RCC 7860 (cell line): ENCODE measurements at regions not wholly inside any gene's neighbourhood (a gene's known extent, or its start where the extent isn't known, plus 50 kb on each side); places are given as distances from the start of the nearest gene placed in this dataset.
"Not testable (repeated sequence)": the region's sequence is repeated elsewhere in the genome, so short reads cannot be mapped to it uniquely, and the experiment has no call there.

Experiments
- DNase-seq: peaks from one replicate; pipeline ENCODE4 v3.0.0-alpha.2; 2015; ENCODE audit warnings: low spot score
- FAIRE-seq: peaks from 2 replicates; lab custom pipeline; 2012; peaks lifted over from hg19 to GRCh38; lab: Jason Lieb, UNC

DNA sequence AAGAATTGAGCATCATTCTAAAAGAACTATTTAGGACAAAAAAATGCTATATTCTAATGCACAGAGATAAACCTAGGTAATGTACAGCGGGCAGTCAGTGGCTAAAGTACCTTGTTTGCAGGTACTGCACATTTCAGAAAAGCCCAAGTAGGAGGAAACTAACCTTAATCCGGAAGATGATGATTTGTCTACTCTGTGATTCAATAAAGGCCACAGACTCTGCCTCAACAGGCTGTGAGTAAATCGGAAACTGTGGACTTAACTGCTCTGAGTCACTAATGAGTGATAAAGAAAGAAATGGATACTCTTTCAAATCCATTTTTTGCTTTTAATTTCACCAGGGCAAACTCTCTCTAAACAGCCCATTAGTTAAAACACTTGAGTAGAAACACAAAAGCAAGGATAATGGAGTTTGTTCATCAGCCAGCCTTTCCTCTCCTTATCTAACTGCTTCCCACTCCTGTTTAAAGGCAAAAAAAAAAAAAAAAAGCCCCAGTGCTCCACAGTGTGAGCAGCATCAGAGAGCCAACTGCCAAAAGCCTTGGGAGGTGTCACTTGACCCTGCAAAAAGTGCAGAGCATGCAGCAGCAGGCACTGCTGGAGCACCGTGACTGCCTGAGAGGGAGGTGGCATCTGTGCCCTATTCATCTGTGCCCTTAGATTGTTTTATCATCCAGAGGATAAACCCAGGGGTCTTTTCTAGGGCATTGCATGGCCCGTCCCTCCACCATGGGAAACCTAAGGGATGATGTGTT is 187.7 kb downstream of the SATB1 start:
- FAIRE-seq = no peak
- DNase-seq = peak; percentile 11

DNA sequence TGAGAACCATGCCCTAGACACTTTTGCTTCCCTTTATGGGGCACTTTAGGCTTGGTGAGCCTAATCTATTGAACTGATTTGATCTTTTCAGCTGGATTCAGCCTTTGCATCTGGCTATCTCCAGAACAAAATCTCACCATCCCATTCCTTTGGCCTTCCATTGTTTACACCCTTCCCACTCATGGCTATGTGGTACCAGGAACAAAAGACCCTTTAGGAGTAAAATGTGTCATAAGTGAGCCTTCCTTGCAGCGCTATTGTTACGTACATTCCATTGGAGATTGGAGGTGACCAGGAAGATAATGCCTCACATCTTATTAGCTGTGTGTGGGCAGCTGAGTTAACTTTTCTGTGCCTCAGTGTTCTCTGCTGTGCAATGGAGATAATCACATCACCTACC is 188.4 kb downstream of the SATB1 start:
- DNase-seq (no peak), FAIRE-seq (no peak)

DNA sequence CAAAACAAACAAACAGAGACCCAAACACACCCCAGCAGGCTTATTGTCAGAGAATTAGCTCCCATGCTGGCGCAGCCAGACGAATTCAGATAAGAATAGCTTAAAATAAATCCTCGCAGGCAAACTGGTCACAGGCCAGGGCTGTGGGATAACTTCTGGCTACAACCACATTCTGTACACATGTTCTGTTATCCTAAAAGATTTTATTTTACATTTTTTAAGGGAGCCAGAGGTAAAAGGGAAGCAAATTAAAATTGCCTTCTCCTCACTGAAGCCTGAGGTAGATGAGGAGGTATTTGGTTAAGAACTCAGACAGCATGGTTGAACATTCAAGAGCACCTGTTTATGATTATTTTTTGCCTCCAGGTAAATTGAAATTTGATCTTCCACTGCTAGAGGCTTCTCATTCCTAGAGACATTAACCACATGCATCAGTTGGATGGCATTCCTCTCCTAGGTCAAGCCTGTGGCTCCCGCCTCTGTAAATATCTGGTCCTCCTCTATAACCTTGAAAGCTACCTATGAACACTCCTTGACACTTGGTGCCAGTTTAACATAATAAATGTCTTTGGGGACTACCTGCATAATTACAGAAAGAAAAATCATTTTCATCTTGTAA is 190.3 kb downstream of the SATB1 start:
- DNase-seq (no peak), FAIRE-seq (no peak)

DNA sequence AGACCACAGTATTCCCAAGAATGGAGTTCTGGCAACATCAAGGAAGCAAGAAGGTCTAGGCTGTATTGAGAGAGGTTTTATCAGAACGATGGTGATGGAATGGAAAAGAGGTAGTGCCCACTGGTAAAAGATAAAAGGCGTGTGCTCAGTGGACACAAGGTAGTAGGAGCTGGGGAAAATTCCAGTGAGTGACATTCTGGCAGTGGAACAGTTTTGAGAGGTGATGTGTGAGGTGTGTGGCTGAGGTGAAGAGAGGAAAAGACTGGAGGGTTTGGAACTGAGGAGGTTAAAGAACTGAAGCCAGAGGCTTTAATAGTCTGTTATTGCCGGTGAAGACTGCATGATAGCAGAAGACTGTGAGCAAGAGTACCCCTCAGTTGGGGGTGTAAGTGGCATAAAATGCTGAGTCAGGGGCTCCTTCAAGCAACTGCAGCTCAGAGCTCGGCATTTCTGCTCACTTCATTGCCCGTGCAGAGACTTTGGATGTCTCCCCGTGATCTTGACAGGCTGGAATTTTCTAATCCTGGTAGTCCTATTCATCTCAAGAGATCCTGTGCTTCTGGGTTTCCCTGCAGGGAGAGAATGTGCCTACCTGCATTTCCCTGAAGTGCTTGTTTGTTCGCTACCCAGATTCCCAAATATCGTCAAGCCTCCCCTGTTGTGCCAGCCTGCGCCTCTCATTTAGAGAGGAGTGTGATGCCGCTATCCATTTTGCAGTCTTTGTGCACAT is 191.0 kb downstream of the SATB1 start:
- no peak for FAIRE-seq

DNA sequence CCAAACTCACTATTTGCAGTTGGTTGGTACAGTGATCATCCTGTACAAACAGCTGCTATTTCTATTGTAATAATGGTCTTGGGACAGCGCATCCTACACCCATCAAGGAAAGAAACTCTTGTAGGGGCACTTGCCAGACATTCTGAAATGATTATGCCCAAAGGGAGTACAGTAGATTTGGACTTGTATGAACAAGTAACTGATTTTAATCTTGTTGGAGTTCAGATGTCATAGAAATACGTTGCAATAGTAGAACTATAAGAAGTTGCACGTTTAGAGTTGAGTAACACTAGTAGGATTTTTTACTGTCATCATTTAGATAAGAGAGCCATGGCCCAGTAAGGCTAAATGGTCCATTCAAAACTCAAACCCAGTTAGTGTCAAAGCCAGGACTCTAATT is 192.8 kb downstream of the SATB1 start:
- FAIRE-seq (no peak), DNase-seq (no peak)

More for the DNA sequence above, 191.0 kb downstream of the SATB1 start:
- DNase-seq = no peak

- no peak for FAIRE-seq
- DNase-seq = no peak
Measured at GRCh38 chr3:18228060-18228459, 197.1 kb downstream of the SATB1 start.

GRCh38 chr3:18225709-18226108 is 199.4 kb downstream of the SATB1 start:
- FAIRE-seq = no peak
- DNase-seq = no peak

DNA sequence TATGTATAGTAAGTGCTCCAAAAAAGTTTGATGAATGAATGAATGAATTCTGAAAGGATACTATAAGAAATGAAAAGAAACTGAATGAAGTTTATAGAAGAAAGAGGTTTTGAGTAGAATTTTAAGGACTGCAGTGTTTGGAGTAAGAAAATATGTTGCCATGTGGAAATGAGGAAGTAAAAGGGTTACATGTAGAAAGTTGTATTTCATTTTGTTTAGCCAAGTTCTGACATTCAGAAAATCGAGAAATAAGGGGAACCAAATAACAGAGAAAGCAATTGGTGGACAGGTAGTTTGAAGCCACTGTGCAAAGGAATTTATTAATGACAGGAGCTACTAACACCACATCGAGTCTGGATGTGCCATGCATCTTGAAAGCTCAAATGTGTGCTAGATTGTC is 200.7 kb downstream of the SATB1 start:
- DNase-seq (no peak), FAIRE-seq (no peak)

GRCh38 chr3:18223974-18224373 is 201.2 kb downstream of the SATB1 start:
- DNase-seq (no peak), FAIRE-seq (no peak)

DNA sequence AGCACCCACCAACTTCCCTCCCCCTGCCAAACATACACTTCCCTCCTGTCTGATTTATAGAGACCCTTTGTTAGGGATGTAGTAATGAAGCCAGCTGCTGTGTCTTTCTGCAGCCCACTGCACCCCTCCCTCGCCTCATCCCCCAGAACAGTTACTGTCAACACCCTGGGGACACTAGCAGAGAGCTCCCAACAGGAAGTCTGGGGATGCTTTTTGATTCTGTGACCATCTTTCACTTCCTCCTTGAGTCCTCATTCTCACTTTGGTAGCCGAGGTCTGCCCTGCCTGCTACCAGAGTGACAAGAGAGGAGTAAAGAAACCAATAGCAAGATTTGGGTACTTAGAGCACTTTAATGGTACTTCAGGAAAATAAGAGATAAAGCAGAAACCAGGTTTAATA is 201.6 kb downstream of the SATB1 start:
- DNase-seq = no peak
- no peak for FAIRE-seq

DNA sequence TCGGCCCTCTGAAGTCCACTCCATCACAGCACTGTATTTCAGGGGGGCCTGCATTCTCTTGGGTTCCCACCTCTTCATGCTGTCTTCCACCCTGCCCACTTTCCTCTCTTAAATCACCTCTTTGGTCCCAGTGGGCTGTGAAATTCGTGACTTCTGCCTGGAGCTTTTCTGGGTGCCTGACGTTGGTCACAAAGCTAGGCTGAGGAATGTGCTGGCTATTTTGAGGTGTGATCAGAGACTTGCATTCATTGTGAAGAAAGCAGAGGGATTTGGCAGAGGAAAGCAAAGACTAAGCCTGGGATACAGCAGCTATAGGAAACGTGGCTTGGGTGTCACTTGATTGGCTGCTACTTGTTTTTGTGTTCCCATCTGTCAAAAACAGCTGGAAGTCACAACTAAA is 202.5 kb downstream of the SATB1 start:
- FAIRE-seq = no peak
- DNase-seq = no peak

- DNase-seq = no peak
- no peak for FAIRE-seq
Measured at GRCh38 chr3:18217507-18218174, 207.5 kb downstream of the SATB1 start.

DNA sequence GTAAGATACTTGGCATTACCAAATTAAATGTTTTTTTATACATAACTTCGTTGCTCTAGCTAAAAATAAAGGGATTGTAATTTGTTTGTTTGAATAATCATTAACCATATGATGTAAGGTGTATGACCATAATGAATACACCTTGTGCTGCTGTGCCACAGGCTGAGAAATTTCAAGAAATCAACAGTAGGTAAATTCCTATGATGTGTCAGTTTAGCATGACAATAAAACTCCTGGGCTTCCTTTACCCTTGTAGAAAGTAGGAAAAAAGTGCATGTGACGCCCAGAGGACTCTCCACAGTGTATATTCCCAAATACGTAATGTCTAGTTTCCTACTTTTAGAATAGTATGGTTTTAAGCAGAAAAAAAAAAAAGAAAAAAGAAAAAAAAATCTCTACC is 208.1 kb downstream of the SATB1 start:
- no peak for FAIRE-seq

DNA sequence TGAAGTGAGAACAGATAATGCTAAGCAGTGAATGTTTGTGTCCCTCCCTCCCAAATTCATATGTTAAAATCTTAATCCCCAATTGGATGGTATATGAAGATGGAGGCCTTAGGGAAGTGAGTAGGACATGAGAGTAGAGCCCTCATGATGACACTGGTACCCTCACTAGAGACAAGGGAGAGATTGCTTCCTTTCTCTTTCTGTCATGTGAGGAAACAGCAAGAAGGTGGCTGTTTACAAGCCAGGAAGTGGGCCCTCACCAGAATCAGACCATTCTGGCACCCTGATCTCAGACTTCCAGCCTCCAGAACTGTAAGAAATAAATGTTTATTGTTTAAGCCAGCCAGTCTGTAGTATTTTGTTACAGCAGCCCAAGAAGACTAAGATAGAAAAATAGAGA is 209.5 kb downstream of the SATB1 start:
- DNase-seq (no peak), FAIRE-seq (no peak)

More for the DNA sequence above, 208.1 kb downstream of the SATB1 start:
- DNase-seq = no peak

DNA sequence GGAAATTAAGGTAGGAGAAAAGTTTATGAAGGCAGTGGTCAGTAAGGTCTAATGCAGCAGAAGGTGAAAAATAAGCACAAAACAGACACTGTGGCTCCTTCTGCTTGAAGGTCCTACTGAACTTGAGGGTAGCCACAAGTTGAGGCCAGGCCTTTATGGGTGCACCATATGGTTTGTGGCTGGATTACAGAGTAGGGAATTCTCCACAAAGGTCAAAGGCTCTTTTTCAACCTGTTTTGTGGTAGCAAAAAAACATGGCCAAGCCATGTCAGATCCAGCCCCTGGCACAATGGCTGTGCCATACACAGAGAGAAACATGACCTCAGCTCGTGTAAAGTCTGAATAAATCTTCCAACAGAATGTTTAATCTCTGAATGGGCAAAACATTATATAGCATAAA is 214.0 kb downstream of the SATB1 start:
- no peak for FAIRE-seq
- DNase-seq = no peak

DNA sequence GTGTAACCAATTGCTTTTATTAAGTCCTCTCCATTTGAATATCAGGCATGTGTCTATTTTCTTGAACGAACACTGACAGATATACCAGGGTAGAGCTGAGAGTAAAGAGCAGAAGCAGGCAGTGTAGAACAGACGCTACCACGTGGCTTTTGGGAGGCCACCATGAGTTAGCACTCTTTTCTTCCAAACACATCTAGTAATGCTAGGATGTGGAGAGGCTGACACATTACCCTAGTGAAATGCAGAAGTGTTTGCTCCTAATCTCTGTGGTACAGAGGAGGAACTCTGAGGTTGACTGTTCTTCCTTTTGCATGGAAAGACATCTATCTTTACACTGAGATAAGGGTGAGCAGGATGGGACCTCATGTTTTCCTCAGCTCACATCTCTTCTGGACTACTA is 216.3 kb downstream of the SATB1 start:
- DNase-seq = no peak

GRCh38 chr3:18208091-18208490 is 217.0 kb downstream of the SATB1 start:
- no peak for FAIRE-seq

More for the DNA sequence above, 216.3 kb downstream of the SATB1 start:
- FAIRE-seq = no peak

DNA sequence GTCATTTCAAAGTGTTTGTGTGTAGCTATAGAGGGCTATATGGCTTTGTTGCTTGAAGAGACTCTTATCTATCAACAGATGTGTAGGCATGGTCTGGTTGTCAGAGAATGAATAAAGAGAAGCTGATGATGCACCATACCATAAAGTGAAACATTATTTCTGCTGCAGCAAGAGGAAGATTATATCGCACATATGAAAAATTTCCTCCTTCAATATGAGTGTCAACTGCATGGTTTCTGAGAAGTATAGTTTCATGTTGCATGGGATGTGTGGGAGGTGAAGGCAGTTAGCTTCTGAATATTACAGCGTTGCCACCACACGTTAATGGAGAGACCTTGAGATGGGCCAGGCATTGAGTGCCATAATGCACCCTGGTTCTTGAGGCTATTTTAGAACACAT is 217.9 kb downstream of the SATB1 start:
- DNase-seq (no peak), FAIRE-seq (no peak)

More at GRCh38 chr3:18208091-18208490, 217.0 kb downstream of the SATB1 start:
- no peak for DNase-seq

- not testable (repeated sequence) for FAIRE-seq
Measured at GRCh38 chr3:18205701-18206100, 219.4 kb downstream of the SATB1 start.

GRCh38 chr3:18201315-18201714 is 223.8 kb downstream of the SATB1 start:
- FAIRE-seq (no peak), DNase-seq (no peak)

More at GRCh38 chr3:18205701-18206100, 219.4 kb downstream of the SATB1 start:
- not testable (repeated sequence) for DNase-seq

DNA sequence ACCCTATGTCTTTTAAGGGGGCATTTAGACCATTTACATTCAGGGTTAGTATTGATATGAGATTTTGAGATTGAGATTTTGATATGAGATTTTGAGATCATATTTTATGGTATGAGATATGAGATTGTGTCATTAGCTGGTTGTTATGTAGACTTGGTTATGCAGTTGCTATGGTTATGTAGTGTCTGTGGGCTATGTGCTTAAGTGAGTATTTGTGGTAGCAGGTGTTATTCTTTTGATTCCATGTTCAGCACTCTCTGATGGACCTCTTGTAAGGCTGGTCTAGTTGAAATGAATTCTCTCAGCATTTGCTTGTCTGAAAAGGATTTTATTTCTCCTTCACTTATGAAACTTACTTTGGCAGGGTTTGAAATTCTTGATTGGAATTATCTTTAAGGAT is 225.4 kb downstream of the SATB1 start:
- DNase-seq = no peak
- no peak for FAIRE-seq
